Neural progenitor cell (in vitro differentiated cells): ENCODE measurements at regions not wholly inside any gene's neighbourhood (a gene's known extent, or its start where the extent isn't known, plus 50 kb on each side); places are given as distances from the start of the nearest gene placed in this dataset.

Source experiments
- DNase-seq: peaks from one replicate; pipeline ENCODE4 v3.0.0-alpha.2; 2016; ENCODE audit warnings: low spot score
- H2AFZ ChIP-seq: fragments of 200-600 bp; sonication (generic); replicated peaks from 2 replicates; pipeline ENCODE4 v1.6.1; 2016; ENCODE audit warnings: antibody characterized with exemption
- H3F3A ChIP-seq: fragments of 200-600 bp; sonication (generic); 2 replicates; pipeline ENCODE4 v1.6.1; 2016; ENCODE audit warnings: antibody characterized with exemption, low read depth
- H3K27ac ChIP-seq: fragments of 200-600 bp; sonication (generic); 2 replicates; pipeline ENCODE4 v1.5.1; 2016; ENCODE audit warnings: mild to moderate bottlenecking
- H3K27me3 ChIP-seq: fragments of 200-600 bp; sonication (generic); 2 replicates; pipeline ENCODE4 v1.6.1; 2016; ENCODE audit warnings: mild to moderate bottlenecking, moderate library complexity
- H3K36me3 ChIP-seq: fragments of 200-600 bp; sonication (generic); 2 replicates; pipeline ENCODE4 v1.5.1; 2016
- H3K4me1 ChIP-seq: fragments of 200-600 bp; sonication (generic); 2 replicates; pipeline ENCODE4 v1.6.1; 2016; ENCODE audit warnings: mixed run types
- H3K4me2 ChIP-seq: fragments of 200-600 bp; sonication (generic); 2 replicates; pipeline ENCODE4 v1.6.1; 2016
- H3K4me3 ChIP-seq: fragments of 200-600 bp; sonication (generic); 2 replicates; pipeline ENCODE4 v1.5.1; 2016
- H3K79me2 ChIP-seq: fragments of 200-600 bp; sonication (generic); 2 replicates; pipeline ENCODE4 v1.6.1; 2016; ENCODE audit warnings: low read depth
- H3K9ac ChIP-seq: fragments of 200-600 bp; sonication (generic); 2 replicates; pipeline ENCODE4 v1.6.1; 2016
- H3K9me3 ChIP-seq: fragments of 200-600 bp; sonication (generic); 2 replicates; pipeline ENCODE4 v1.5.1; 2016; ENCODE audit warnings: low read depth
- H4K20me1 ChIP-seq: fragments of 200-600 bp; sonication (generic); 2 replicates; pipeline ENCODE4 v1.6.1; 2016; ENCODE audit warnings: low read depth
- H3K27ac Mint-ChIP-seq: 3 replicates; pipeline ENCODE4 v1.8.0; 2021; ENCODE audit warnings: mixed read lengths
- H3K27me3 Mint-ChIP-seq: 2 replicates; pipeline ENCODE4 v1.8.0; 2022; ENCODE audit warnings: low read depth, mild to moderate bottlenecking, inconsistent platforms, moderate library complexity, mixed read lengths; ENCODE audit not compliant: insufficient read depth
- H3K36me3 Mint-ChIP-seq: 3 replicates; pipeline ENCODE4 v1.8.0; 2021; ENCODE audit warnings: mixed read lengths
- H3K4me1 Mint-ChIP-seq: 3 replicates; pipeline ENCODE4 v1.8.0; 2021; ENCODE audit warnings: mixed read lengths
- H3K4me3 Mint-ChIP-seq: 3 replicates; pipeline ENCODE4 v1.8.0; 2021; ENCODE audit warnings: mild to moderate bottlenecking, moderate library complexity, mixed read lengths
- H3K9me3 Mint-ChIP-seq: 3 replicates; pipeline ENCODE4 v1.8.0; 2020; ENCODE audit warnings: mixed read lengths
- CTCF ChIP-seq: fragments of 200-600 bp; sonication (generic); IDR thresholded peaks from 2 replicates; pipeline ENCODE4 v1.5.1; 2017; ENCODE audit warnings: antibody characterized with exemption, mild to moderate bottlenecking
- EZH2 ChIP-seq: fragments of 200-600 bp; sonication (generic); IDR thresholded peaks from 2 replicates; pipeline ENCODE4 v1.6.1; 2017; ENCODE audit warnings: antibody characterized with exemption, mild to moderate bottlenecking, moderate library complexity
- EZH2phosphoT487 ChIP-seq: fragments of 200-600 bp; sonication (generic); IDR thresholded peaks from 2 replicates; pipeline ENCODE4 v1.6.1; 2017; ENCODE audit warnings: antibody characterized with exemption

- no peaks in the 10 kb centered on the region for H3K36me3 Mint-ChIP-seq
- Histone ChIP-seq H3K9ac (no peak overlapping the region), H3K36me3 (no peaks in the 10 kb centered on the region), H3K4me3 (no peak overlapping the region), H3F3A (no peaks in the 10 kb centered on the region), H3K27ac (no peak overlapping the region), H2AFZ (no peak overlapping the region), H4K20me1 (no peaks in the 10 kb centered on the region), H3K9me3 (no peaks in the 10 kb centered on the region), H3K4me2 (no peak overlapping the region), H3K79me2 (no peaks in the 10 kb centered on the region), H3K4me1 (no peaks in the 10 kb centered on the region), H3K27me3 (no peaks in the 10 kb centered on the region)
- no peak overlapping the region for H3K4me3 Mint-ChIP-seq
- H3K27me3 Mint-ChIP-seq: no peaks in the 10 kb centered on the region
- no peak overlapping the region for H3K27ac Mint-ChIP-seq
- no peaks in the 10 kb centered on the region for H3K4me1 Mint-ChIP-seq
- no peak for DNase-seq
- TF ChIP-seq EZH2phosphoT487: no peak
- TF ChIP-seq EZH2: no peak
- TF ChIP-seq CTCF: no peak
- H3K9me3 Mint-ChIP-seq: no peaks in the 10 kb centered on the region
These were observed 61.6 kb downstream of the CCR1 start for GRCh38 chr3:46146548-46146947.

- H3K27me3 ChIP-seq: no peaks in the 10 kb centered on the region
- no peaks in the 10 kb centered on the region for H3K79me2 ChIP-seq
- no peak overlapping the region for H3K4me3 ChIP-seq
- Mint-ChIP-seq H3K4me1 (no peaks in the 10 kb centered on the region), H3K27ac (no peak overlapping the region), H3K9me3 (no peaks in the 10 kb centered on the region), H3K4me3 (no peak overlapping the region), H3K27me3 (no peaks in the 10 kb centered on the region), H3K36me3 (no peaks in the 10 kb centered on the region)
- no peak for DNase-seq
- H3K27ac ChIP-seq: no peak overlapping the region
- TF ChIP-seq EZH2: no peak
- no peak for TF ChIP-seq EZH2phosphoT487
- TF ChIP-seq CTCF: no peak
- H3K4me1 ChIP-seq: no peaks in the 10 kb centered on the region
- no peaks in the 10 kb centered on the region for H4K20me1 ChIP-seq
- no peaks in the 10 kb centered on the region for H3K9me3 ChIP-seq
- H3F3A ChIP-seq: no peaks in the 10 kb centered on the region
- H3K36me3 ChIP-seq: no peaks in the 10 kb centered on the region
- H3K9ac ChIP-seq: no peak overlapping the region
- H2AFZ ChIP-seq: no peak overlapping the region
- no peak overlapping the region for H3K4me2 ChIP-seq
These were observed 62.1 kb downstream of the CCR1 start for GRCh38 chr3:46146021-46146420.

GRCh38 chr3:46145147-46145546 is 63.0 kb downstream of the CCR1 start:
- Histone ChIP-seq H3K9me3 (no peaks in the 10 kb centered on the region), H3K4me3 (no peak overlapping the region), H3K79me2 (no peaks in the 10 kb centered on the region), H4K20me1 (no peaks in the 10 kb centered on the region), H3K4me1 (no peaks in the 10 kb centered on the region), H3K9ac (no peak overlapping the region), H3K4me2 (no peak overlapping the region), H3K36me3 (no peaks in the 10 kb centered on the region), H3K27ac (no peak overlapping the region), H2AFZ (no peak overlapping the region), H3F3A (no peaks in the 10 kb centered on the region), H3K27me3 (no peaks in the 10 kb centered on the region)
- Mint-ChIP-seq H3K27me3 (no peaks in the 10 kb centered on the region), H3K4me1 (no peaks in the 10 kb centered on the region), H3K36me3 (no peaks in the 10 kb centered on the region), H3K9me3 (no peaks in the 10 kb centered on the region), H3K27ac (no peak overlapping the region), H3K4me3 (no peak overlapping the region)
- DNase-seq: no peak
- no peak for TF ChIP-seq EZH2phosphoT487
- no peak for TF ChIP-seq EZH2
- no peak for TF ChIP-seq CTCF
